Astrocyte (in vitro differentiated cells and primary cell): ENCODE measurements at regions not wholly inside any gene's neighbourhood (a gene's known extent, or its start where the extent isn't known, plus 50 kb on each side); places are given as distances from the start of the nearest gene placed in this dataset.
"Not testable (repeated sequence)": the region's sequence is repeated elsewhere in the genome, so short reads cannot be mapped to it uniquely, and the experiment has no call there.

ENCODE experiments used
- DNase-seq: peaks from one replicate; pipeline ENCODE4 v3.0.0-alpha.2; 2010; ENCODE audit warnings: low read depth
- FAIRE-seq: peaks from 2 replicates; lab custom pipeline; 2011; peaks lifted over from hg19 to GRCh38; lab: Jason Lieb, UNC
- H2AFZ ChIP-seq: 2 replicates; pipeline ENCODE4 v1.6.0; 2012; ENCODE audit warnings: low read depth, low read length, inconsistent platforms
- H3K27ac ChIP-seq: 2 replicates; pipeline ENCODE4 v1.5.1; 2011; ENCODE audit warnings: low read depth, low read length, inconsistent platforms
- H3K27me3 ChIP-seq: 2 replicates; pipeline ENCODE4 v1.6.0; 2011; ENCODE audit warnings: low read length, inconsistent platforms; ENCODE audit not compliant: insufficient read depth
- H3K36me3 ChIP-seq: 2 replicates; pipeline ENCODE4 v1.5.1; 2011; ENCODE audit warnings: low read length, inconsistent platforms; ENCODE audit not compliant: insufficient read depth
- H3K4me1 ChIP-seq: 2 replicates; pipeline ENCODE4 v1.5.1; 2011; ENCODE audit warnings: low read length, inconsistent platforms; ENCODE audit not compliant: insufficient read depth
- H3K4me2 ChIP-seq: 2 replicates; pipeline ENCODE4 v1.6.0; 2012; ENCODE audit warnings: low read length, inconsistent platforms
- H3K4me3 ChIP-seq: 2 replicates; pipeline ENCODE4 v1.5.1; 2011; ENCODE audit warnings: low read depth, mild to moderate bottlenecking, low read length, inconsistent platforms; ENCODE audit not compliant: insufficient read depth
- H3K79me2 ChIP-seq: 2 replicates; pipeline ENCODE4 v1.6.0; 2012; ENCODE audit warnings: mild to moderate bottlenecking, low read length, inconsistent platforms; ENCODE audit not compliant: insufficient read depth
- H3K9ac ChIP-seq: 2 replicates; pipeline ENCODE4 v1.6.0; 2012; ENCODE audit warnings: mild to moderate bottlenecking, low read length, inconsistent platforms
- H3K9me3 ChIP-seq: 2 replicates; pipeline ENCODE4 v1.5.1; 2012; ENCODE audit warnings: low read depth, mild to moderate bottlenecking, low read length, inconsistent platforms; ENCODE audit not compliant: insufficient read depth
- H4K20me1 ChIP-seq: 2 replicates; pipeline ENCODE4 v1.6.0; 2012; ENCODE audit warnings: low read length, inconsistent platforms; ENCODE audit not compliant: insufficient read depth
- H3K27ac Mint-ChIP-seq: one replicate; pipeline ENCODE4 v1.8.0; 2021; ENCODE audit warnings: mild to moderate bottlenecking, mixed read lengths; ENCODE audit not compliant: unreplicated experiment
- H3K27me3 Mint-ChIP-seq: one replicate; pipeline ENCODE4 v1.8.0; 2021; ENCODE audit warnings: low read depth, mixed read lengths; ENCODE audit not compliant: unreplicated experiment
- H3K36me3 Mint-ChIP-seq: one replicate; pipeline ENCODE4 v1.8.0; 2021; ENCODE audit warnings: low read depth, mixed read lengths; ENCODE audit not compliant: unreplicated experiment
- H3K4me1 Mint-ChIP-seq: one replicate; pipeline ENCODE4 v1.8.0; 2021; ENCODE audit warnings: low read depth, mixed read lengths; ENCODE audit not compliant: unreplicated experiment
- H3K4me3 Mint-ChIP-seq: one replicate; pipeline ENCODE4 v1.8.0; 2021; ENCODE audit warnings: mild to moderate bottlenecking, moderate library complexity, mixed read lengths; ENCODE audit not compliant: unreplicated experiment
- H3K9me3 Mint-ChIP-seq: one replicate; pipeline ENCODE4 v1.8.0; 2021; ENCODE audit warnings: mild to moderate bottlenecking, mixed read lengths; ENCODE audit not compliant: unreplicated experiment
- CTCF ChIP-seq: IDR thresholded peaks from 2 replicates; pipeline ENCODE4 v1.5.1; 2011; ENCODE audit warnings: low read depth, mild to moderate bottlenecking, inconsistent platforms, low read length, moderate library complexity; ENCODE audit not compliant: insufficient read depth
- EZH2 ChIP-seq: IDR thresholded peaks from 2 replicates; pipeline ENCODE4 v1.6.1; 2012; ENCODE audit warnings: mild to moderate bottlenecking, low read length, inconsistent platforms; ENCODE audit not compliant: insufficient read depth

GRCh38 chr2:8332646-8333045, 349.2 kb upstream of the ID2 start:
- TF ChIP-seq EZH2 (no peak), CTCF (no peak)
- H3K4me2 ChIP-seq: no peak overlapping the region
- no peaks in the 10 kb centered on the region for H3K4me1 Mint-ChIP-seq
- no peak for DNase-seq
- no peaks in the 10 kb centered on the region for H4K20me1 ChIP-seq
- H3K36me3 ChIP-seq: no peaks in the 10 kb centered on the region
- no peaks in the 10 kb centered on the region for H3K27me3 ChIP-seq
- no peaks in the 10 kb centered on the region for H3K79me2 ChIP-seq
- H3K36me3 Mint-ChIP-seq: no peaks in the 10 kb centered on the region
- H3K4me3 Mint-ChIP-seq: no peak overlapping the region
- H3K9me3 Mint-ChIP-seq: no peaks in the 10 kb centered on the region
- no peaks in the 10 kb centered on the region for H3K4me1 ChIP-seq
- H3K27ac Mint-ChIP-seq: no peak overlapping the region
- peaks cover 7% of the 10 kb centered on the region for H3K27me3 Mint-ChIP-seq
- no peak for FAIRE-seq
- H3K9ac ChIP-seq: no peak overlapping the region
- no peaks in the 10 kb centered on the region for H3K9me3 ChIP-seq
- no peak overlapping the region for H3K27ac ChIP-seq
- no peak overlapping the region for H2AFZ ChIP-seq
- H3K4me3 ChIP-seq: no peak overlapping the region

DNA sequence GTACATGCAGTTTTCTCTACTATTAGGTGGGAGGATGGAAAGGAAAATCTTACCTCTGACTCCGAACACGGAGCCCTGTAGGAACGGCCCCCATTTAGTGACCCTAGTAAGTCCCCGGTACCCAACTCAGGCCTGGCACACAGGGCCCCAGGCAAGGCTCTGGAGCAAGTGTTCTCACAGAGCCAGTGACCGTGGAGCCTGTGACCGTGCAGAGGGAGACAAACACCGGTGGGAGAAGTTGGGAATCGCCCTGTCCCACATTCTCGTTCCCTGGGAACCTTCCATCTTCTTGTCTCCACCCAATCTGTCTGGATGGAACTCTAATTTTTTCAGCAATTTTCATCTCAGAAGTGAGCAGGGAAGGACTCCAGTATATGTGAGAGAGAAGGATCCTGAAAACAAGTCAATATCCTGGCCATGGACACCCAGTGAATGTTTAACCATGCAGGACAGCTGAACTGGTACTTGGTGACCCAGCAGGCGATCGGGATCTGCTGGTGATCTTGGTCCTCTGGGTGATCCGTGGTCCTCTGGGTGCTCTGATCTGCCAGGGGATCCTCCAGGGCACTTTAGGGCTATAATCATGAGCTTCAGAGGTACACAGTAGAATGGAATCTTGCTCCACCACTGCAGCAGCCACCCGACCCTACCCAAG, 348.6 kb upstream of the ID2 start:
- no peak for TF ChIP-seq CTCF
- TF ChIP-seq EZH2: no peak
- H3K27me3 ChIP-seq: no peaks in the 10 kb centered on the region
- no peaks in the 10 kb centered on the region for H3K36me3 ChIP-seq
- H3K9ac ChIP-seq: no peak overlapping the region
- no peaks in the 10 kb centered on the region for H3K79me2 ChIP-seq
- Mint-ChIP-seq H3K9me3 (no peaks in the 10 kb centered on the region), H3K27ac (no peak overlapping the region), H3K36me3 (no peaks in the 10 kb centered on the region), H3K4me1 (no peaks in the 10 kb centered on the region), H3K4me3 (no peak overlapping the region), H3K27me3 (peaks cover 7% of the 10 kb centered on the region)
- H3K9me3 ChIP-seq: no peaks in the 10 kb centered on the region
- DNase-seq: no peak
- no peaks in the 10 kb centered on the region for H3K4me1 ChIP-seq
- H4K20me1 ChIP-seq: no peaks in the 10 kb centered on the region
- no peak overlapping the region for H3K4me2 ChIP-seq
- no peak for FAIRE-seq
- no peak overlapping the region for H2AFZ ChIP-seq
- H3K4me3 ChIP-seq: no peak overlapping the region
- no peak overlapping the region for H3K27ac ChIP-seq

- not testable (repeated sequence) for H2AFZ ChIP-seq, DNase-seq, H3K9me3 Mint-ChIP-seq, H3K27ac Mint-ChIP-seq, H3K36me3 ChIP-seq, FAIRE-seq, H3K4me3 ChIP-seq, H4K20me1 ChIP-seq, H3K27me3 ChIP-seq, H3K9me3 ChIP-seq, H3K4me3 Mint-ChIP-seq, H3K4me2 ChIP-seq, H3K4me1 Mint-ChIP-seq, H3K27ac ChIP-seq, H3K4me1 ChIP-seq, H3K9ac ChIP-seq, H3K79me2 ChIP-seq, H3K27me3 Mint-ChIP-seq, H3K36me3 Mint-ChIP-seq
Observed at GRCh38 chr2:8333832-8334187, 348.0 kb upstream of the ID2 start.
